NT2/D1 (cell line): ENCODE measurements at regions not wholly inside any gene's neighbourhood (a gene's known extent, or its start where the extent isn't known, plus 50 kb on each side); places are given as distances from the start of the nearest gene placed in this dataset.

ENCODE experiments used
- SUZ12 ChIP-seq: IDR thresholded peaks from 2 replicates; pipeline ENCODE4 v1.6.1; 2011; ENCODE audit not compliant: insufficient read length, insufficient read depth; ENCODE audit errors: extremely low read depth
- YY1 ChIP-seq: IDR thresholded peaks from 2 replicates; pipeline ENCODE4 v1.6.1; 2011; ENCODE audit not compliant: insufficient read length, insufficient read depth

DNA sequence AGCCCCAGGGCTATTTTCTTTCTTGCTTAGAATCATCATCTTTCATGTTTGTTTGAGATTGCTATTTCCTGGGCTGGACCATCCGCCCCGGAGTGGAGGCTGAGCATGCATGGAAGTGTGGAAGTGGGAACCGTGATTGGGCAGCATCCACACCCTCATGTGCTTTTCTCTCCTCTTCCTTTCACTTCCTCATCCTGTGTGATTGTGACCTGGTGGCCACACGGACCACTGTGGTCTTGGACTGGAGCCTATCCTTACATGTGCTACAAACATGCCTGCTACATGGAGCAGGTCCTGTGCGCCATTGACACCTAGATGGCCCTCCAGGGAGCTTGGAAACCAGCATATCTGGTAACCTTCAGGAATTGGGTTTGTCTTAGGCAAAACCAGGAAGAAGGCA is 175.9 kb upstream of the LCORL start:
- TF ChIP-seq YY1 = no peak
- no peak for TF ChIP-seq SUZ12
